Astrocyte of the spinal cord (primary cell): ENCODE measurements at regions not wholly inside any gene's neighbourhood (a gene's known extent, or its start where the extent isn't known, plus 50 kb on each side); places are given as distances from the start of the nearest gene placed in this dataset.

ENCODE experiments used
- DNase-seq: peaks from one replicate; pipeline ENCODE4 v3.0.0; 2011; ENCODE audit warnings: low read depth, low spot score
- H3K4me3 ChIP-seq: 2 replicates; pipeline ENCODE4 v1.5.1; 2011; ENCODE audit warnings: low read depth, mild to moderate bottlenecking, low read length, moderate library complexity
- in situ Hi-C: cut with HindIII; loops from 2 replicates; pipeline ENCODE4 v1.10.0; 2017; ENCODE audit warnings: low sequenced_read_pairs
- TF ChIP-seq, protein P1 (sequence below): IDR thresholded peaks from 2 replicates; pipeline ENCODE4 v1.5.1; 2012; ENCODE audit warnings: low read depth, mild to moderate bottlenecking, low read length, inconsistent platforms

- no peak for DNase-seq
- TF ChIP-seq, protein P1, sequence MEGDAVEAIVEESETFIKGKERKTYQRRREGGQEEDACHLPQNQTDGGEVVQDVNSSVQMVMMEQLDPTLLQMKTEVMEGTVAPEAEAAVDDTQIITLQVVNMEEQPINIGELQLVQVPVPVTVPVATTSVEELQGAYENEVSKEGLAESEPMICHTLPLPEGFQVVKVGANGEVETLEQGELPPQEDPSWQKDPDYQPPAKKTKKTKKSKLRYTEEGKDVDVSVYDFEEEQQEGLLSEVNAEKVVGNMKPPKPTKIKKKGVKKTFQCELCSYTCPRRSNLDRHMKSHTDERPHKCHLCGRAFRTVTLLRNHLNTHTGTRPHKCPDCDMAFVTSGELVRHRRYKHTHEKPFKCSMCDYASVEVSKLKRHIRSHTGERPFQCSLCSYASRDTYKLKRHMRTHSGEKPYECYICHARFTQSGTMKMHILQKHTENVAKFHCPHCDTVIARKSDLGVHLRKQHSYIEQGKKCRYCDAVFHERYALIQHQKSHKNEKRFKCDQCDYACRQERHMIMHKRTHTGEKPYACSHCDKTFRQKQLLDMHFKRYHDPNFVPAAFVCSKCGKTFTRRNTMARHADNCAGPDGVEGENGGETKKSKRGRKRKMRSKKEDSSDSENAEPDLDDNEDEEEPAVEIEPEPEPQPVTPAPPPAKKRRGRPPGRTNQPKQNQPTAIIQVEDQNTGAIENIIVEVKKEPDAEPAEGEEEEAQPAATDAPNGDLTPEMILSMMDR, result no peak
- no peak overlapping the region for H3K4me3 ChIP-seq
- in situ Hi-C loops, result no loop called here
These were observed 458.9 kb downstream of the COG6 start for GRCh38 chr13:40114305-40114896.

DNA sequence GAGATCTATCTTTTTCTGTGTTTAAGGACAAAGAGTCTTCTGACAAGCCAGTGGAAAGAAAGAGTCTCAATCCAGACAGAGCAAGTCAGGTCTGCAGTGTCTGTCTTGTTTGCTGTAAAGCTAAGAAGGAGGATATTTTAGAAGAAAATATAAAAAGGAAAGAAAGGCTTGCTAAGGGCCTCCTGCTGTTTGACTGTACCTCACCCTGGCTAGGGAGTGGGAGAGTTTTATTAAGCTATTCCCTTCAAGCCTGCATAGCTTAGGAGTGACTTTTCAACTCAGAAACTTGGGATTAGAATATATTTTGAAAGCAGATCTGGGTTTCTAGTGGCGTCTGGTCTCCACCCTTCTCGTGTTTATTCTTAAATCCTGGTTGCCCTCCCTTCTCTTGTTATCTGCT lies 460.0 kb downstream of the COG6 start:
- no peak overlapping the region for H3K4me3 ChIP-seq
- peak; percentile 46 for DNase-seq
- in situ Hi-C loops, result no loop called here
- TF ChIP-seq, protein P1, result no peak

DNA sequence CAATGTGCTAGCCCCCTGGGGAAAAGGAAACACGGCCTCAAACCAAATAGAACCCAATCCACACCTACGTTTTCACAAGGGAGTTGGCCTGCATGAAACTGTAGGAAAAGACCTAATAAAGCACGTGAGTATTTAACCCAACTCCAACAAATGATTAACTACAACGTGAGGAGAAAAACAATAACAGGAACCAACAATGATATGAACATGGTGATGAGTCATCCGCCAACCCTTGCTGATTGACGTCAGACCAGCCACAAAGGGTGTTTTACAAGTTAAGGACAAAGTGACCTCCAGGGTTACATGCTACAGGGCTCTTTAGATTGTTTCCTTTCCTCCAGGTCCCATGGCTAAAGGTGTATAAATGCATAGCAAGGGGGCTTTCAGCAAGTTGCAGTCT lies 460.5 kb downstream of the COG6 start:
- peak; percentile 83 for DNase-seq
- in situ Hi-C loops, result no loop called here
- H3K4me3 ChIP-seq, result no peak overlapping the region
- TF ChIP-seq, protein P1, result no peak

DNA sequence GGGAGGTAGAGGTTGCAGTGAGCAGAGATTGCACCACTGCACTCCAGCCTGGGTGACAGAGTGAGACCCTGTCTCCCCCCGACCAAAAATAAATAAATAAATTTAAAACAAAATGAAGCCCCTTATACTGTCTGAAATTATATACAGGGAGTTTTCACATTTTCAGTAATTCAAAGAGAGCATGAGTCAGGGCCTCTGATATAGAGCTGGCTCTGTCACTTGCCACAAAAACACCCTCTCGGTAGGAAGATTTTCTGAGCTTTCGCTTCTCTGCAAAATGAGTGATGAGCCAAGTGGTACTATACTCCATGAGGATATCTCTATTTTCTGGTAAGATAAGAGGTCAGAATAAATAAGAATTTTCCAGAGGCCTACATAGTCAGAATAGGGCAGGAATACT lies 462.9 kb downstream of the COG6 start:
- no peak for DNase-seq
- in situ Hi-C loops, result no loop called here
- TF ChIP-seq, protein P1, result no peak
- no peak overlapping the region for H3K4me3 ChIP-seq

DNA sequence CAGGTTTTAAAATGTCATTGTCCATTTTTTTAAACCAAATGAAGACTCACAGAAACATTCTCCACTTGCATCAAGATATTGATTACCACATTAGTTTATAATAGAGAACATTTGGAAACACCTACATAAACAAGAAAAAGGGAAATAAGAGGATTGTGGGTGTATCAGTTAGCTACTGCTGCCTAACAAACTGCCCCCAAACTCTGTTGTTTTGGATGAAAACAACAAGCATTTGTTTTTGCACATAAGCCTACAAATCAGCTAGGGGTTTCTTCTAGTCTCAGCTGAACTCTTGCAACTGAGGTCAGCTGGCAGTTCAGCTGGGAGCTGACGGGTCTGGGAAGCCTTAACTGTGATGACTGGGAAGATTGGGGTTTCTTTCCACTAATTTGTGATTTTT lies 464.4 kb downstream of the COG6 start:
- in situ Hi-C loops, result no loop called here
- TF ChIP-seq, protein P1, result no peak
- H3K4me3 ChIP-seq, result no peak overlapping the region
- no peak for DNase-seq

DNA sequence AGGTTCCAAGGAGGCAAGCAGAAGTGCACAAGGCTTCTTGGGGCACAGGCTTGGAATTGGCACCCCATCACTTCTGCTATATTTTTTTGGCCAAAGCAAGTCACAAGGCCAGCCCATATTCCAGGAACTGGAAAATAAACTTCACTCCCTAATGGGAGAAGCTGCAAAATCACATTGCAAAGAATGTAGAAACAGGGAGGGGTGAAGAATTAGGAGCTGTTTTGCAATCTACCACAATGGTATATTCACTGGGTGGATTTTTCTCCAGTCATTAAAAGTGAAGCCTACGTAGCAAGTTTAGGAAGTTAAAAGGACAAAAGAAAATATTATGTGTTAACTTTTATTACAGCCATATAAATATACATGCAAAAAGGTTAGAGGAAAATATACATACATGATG lies 464.8 kb downstream of the COG6 start:
- no peak overlapping the region for H3K4me3 ChIP-seq
- TF ChIP-seq, protein P1, result no peak
- DNase-seq, result no peak
- in situ Hi-C loops, result no loop called here

DNA sequence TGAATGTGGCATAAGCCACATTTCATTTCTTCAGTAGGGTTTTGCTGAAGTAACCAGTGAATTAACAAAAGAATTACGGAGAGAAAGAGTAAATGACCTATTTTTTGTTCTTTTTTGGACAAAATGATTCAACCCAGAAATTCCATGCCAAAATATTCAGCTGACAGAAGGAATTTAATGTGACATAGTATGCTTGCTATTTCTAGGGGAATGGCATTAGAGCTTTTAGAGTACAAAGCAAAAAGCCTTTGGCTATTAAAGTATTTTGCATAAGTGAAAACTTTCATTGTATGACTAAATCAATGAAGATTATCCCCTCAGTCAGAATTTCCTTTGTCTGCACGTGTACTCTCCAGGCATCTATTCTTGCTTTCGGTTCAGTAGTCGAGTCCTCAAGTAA lies 465.3 kb downstream of the COG6 start:
- no peak overlapping the region for H3K4me3 ChIP-seq
- in situ Hi-C loops, result no loop called here
- DNase-seq, result no peak
- TF ChIP-seq, protein P1, result no peak
